Cardiac muscle cell (in vitro differentiated cells and primary cell): ENCODE measurements at regions not wholly inside any gene's neighbourhood (a gene's known extent, or its start where the extent isn't known, plus 50 kb on each side); places are given as distances from the start of the nearest gene placed in this dataset.

ENCODE experiments used
- DNase-seq, 2 donors: peaks; one replicate each; pipeline versions ENCODE4 v3.0.0 to v3.0.0-alpha.2; 2010 to 2017; ENCODE audit warnings: low read depth in 1 of 2, low spot score in 1 of 2
- H3K27ac ChIP-seq: fragments of 200-600 bp; sonication (generic); 2 replicates; pipeline ENCODE4 v1.5.1; 2016
- H3K27me3 ChIP-seq: fragments of 200-600 bp; sonication (generic); 2 replicates; pipeline ENCODE4 v1.6.0; 2016; ENCODE audit warnings: control low read depth
- H3K36me3 ChIP-seq: fragments of 200-600 bp; sonication (generic); 2 replicates; pipeline ENCODE4 v1.5.1; 2016; ENCODE audit warnings: control low read depth
- H3K4me1 ChIP-seq: fragments of 200-600 bp; sonication (generic); 2 replicates; pipeline ENCODE4 v1.8.1; 2017; ENCODE audit warnings: low read depth, mild to moderate bottlenecking, mixed run types
- H3K4me3 ChIP-seq: fragments of 200-600 bp; sonication (generic); 2 replicates; pipeline ENCODE4 v1.5.1; 2016; ENCODE audit warnings: mild to moderate bottlenecking
- H3K9me3 ChIP-seq: fragments of 200-600 bp; sonication (generic); 2 replicates; pipeline ENCODE4 v1.5.1; 2017; ENCODE audit warnings: low read depth, mild to moderate bottlenecking, control low read depth
- TF ChIP-seq, protein P1 (sequence below): IDR thresholded peaks from 2 replicates; pipeline ENCODE4 v1.5.1; 2012; ENCODE audit warnings: low read depth, mild to moderate bottlenecking, low read length

DNA sequence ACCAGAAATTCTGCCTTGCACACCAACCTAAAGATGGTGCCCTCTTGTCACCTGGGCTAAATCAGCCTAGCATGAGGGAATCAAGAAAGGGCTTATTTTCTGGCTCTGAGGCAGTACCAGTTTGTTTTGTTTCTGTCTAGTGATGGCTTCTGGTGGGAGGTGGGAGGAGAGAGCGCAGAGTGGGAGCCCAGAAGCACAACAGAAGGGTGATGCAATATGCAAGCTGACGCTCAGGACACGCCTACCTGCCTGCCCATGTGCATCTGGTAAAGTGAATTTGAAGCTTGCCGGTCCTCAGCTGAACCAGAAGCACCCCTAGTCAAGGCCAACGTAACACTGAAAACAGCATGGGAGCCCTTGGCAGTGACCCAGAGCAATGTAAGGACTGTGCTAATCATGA is 138.4 kb upstream of the TIAM1 start:
- TF ChIP-seq, protein P1, sequence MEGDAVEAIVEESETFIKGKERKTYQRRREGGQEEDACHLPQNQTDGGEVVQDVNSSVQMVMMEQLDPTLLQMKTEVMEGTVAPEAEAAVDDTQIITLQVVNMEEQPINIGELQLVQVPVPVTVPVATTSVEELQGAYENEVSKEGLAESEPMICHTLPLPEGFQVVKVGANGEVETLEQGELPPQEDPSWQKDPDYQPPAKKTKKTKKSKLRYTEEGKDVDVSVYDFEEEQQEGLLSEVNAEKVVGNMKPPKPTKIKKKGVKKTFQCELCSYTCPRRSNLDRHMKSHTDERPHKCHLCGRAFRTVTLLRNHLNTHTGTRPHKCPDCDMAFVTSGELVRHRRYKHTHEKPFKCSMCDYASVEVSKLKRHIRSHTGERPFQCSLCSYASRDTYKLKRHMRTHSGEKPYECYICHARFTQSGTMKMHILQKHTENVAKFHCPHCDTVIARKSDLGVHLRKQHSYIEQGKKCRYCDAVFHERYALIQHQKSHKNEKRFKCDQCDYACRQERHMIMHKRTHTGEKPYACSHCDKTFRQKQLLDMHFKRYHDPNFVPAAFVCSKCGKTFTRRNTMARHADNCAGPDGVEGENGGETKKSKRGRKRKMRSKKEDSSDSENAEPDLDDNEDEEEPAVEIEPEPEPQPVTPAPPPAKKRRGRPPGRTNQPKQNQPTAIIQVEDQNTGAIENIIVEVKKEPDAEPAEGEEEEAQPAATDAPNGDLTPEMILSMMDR, result no peak
- no peaks in the 10 kb centered on the region for H3K27me3 ChIP-seq
- H3K9me3 ChIP-seq, result no peaks in the 10 kb centered on the region
- no peaks in the 10 kb centered on the region for H3K36me3 ChIP-seq
- H3K4me1 ChIP-seq, result no peaks in the 10 kb centered on the region
- H3K27ac ChIP-seq, result no peak overlapping the region
- DNase-seq, result no peak
- H3K4me3 ChIP-seq, result no peak overlapping the region

DNA sequence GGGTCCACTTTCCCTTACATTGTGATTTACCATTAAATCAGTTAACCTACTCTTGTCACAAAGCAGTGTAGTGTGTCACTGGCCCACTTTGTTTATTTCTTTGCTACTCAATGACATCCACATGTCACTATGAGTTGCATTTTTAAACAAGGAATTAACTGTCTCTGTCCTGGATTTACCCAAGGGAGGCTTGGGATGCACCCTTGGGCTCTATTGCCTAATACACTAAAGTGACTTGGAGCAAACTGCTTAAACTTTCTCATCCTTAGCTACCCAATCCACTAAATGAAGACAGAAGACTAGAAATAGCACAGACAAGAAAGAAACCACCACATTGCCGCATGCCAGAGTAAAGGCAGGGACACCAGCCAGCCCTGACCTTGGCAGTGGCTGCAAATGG is 136.2 kb upstream of the TIAM1 start:
- no peaks in the 10 kb centered on the region for H3K36me3 ChIP-seq
- H3K9me3 ChIP-seq, result no peaks in the 10 kb centered on the region
- no peaks in the 10 kb centered on the region for H3K4me1 ChIP-seq
- DNase-seq, result no peak
- H3K27ac ChIP-seq, result no peak overlapping the region
- TF ChIP-seq, protein P1, result no peak
- H3K27me3 ChIP-seq, result no peaks in the 10 kb centered on the region
- no peak overlapping the region for H3K4me3 ChIP-seq

DNA sequence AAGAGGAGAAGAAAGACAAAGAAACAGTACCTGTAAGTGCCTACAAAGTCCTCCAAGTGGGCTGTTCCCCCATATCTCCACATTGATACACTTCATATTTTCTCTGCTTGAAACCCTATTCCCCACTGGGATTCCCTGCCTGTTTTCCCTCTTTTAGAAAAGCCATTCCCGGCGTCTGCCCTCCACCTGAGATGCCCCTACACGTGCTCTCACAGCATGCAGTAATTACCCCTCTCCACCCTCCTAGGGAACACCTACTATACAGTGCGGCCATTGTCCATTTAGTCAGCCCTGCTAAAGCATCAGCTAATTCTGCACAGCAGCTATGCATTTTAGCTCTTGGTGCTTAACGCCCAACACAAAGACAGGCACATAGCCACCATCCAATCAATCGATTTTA is 135.7 kb upstream of the TIAM1 start:
- Histone ChIP-seq H3K4me1 (no peaks in the 10 kb centered on the region), H3K27ac (no peak overlapping the region), H3K4me3 (no peak overlapping the region), H3K36me3 (no peaks in the 10 kb centered on the region), H3K9me3 (no peaks in the 10 kb centered on the region), H3K27me3 (no peaks in the 10 kb centered on the region)
- DNase-seq, result no peak
- TF ChIP-seq, protein P1, result no peak

DNA sequence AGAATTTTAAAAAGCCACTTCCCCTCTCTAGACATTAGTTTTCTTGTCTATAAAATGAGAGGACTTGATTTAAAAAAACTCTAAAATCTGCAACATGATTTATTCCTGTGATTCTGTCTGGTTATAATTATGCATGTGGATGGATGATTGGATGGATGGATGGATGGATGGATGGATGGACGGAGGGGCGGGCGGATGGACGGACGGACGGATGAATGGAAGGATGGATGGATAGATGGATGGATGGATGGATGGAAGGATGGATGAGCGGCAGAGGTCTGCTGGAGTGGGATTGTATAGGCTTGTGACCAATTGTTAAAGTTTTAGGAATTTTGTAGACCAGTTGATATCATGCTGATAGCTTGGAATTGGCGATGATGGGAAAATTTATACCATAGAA is 135.2 kb upstream of the TIAM1 start:
- no peak overlapping the region for H3K27ac ChIP-seq
- H3K27me3 ChIP-seq, result no peaks in the 10 kb centered on the region
- H3K4me1 ChIP-seq, result no peaks in the 10 kb centered on the region
- no peaks in the 10 kb centered on the region for H3K9me3 ChIP-seq
- no peaks in the 10 kb centered on the region for H3K36me3 ChIP-seq
- no peak overlapping the region for H3K4me3 ChIP-seq
- TF ChIP-seq, protein P1, result no peak
- no peak for DNase-seq

DNA sequence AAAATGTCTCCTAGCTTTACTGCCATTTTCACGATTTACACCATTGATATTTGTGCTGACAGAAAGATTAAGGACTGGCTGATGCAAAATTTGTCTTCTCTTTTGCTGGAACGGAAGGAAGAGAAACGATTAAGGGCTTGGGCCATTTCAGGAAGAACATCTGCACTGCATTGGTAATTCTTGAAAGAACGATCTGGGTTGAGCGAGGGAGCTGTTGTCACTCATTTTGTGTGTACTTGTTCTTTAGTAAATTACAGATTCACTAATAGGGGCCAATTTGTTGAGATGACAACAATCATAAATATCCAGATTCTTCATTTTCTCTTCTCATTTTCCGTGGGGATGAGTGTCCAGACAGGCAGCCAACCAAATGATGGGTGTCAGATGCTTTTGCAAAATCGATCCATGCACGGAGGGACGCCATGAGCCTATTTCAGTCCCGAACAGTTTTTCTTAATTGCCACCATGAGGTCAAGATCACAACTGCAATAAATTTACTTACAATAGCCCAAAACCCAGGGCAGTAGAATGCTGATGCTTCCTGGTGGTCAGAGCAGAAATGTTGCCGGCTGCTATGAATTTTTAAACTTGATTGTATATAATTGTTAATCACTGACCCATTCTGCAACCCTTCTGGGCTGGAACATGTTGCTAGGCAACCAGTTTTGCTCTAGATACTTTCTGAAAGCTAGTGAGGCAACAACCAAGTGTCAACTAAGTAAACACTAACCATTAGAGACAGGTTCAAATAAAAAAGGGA is 132.4 kb upstream of the TIAM1 start:
- Histone ChIP-seq H3K4me1 (no peaks in the 10 kb centered on the region), H3K36me3 (no peaks in the 10 kb centered on the region), H3K27ac (no peak overlapping the region), H3K27me3 (no peaks in the 10 kb centered on the region), H3K4me3 (no peak overlapping the region), H3K9me3 (no peaks in the 10 kb centered on the region)
- peak in 1 of 2 donors; percentile 42 for DNase-seq
- TF ChIP-seq, protein P1, result peak; percentile 37
